ENCODE measurements at regions not wholly inside any gene's neighbourhood (a gene's known extent, or its start where the extent isn't known, plus 50 kb on each side); places are given as distances from the start of the nearest gene placed in this dataset.

DNA sequence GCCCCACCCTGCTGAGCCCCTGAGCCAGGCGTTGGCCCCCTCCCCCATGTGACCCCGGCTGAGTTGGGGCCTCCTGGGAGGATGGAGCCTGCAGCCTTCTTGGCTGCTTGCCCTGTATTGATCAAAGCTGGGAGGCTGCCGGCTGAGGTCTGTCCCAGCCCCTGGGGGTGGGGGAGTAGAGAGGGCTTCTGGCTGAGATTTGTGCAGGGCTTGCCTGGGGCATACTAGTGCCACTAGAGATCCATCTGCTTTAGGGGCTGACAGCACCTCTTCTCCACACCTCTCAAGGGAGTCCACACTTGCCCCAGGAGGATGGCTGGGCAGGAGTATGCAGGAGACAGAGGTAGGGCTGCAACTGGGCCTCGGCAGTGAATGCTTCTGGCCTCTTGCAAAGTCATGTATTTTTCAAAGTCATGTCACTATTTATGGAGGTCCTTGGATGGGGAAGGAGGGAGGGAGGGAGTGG, 53.6 kb upstream of the SSBP3 start:
- TF ChIP-seq, protein P1, sequence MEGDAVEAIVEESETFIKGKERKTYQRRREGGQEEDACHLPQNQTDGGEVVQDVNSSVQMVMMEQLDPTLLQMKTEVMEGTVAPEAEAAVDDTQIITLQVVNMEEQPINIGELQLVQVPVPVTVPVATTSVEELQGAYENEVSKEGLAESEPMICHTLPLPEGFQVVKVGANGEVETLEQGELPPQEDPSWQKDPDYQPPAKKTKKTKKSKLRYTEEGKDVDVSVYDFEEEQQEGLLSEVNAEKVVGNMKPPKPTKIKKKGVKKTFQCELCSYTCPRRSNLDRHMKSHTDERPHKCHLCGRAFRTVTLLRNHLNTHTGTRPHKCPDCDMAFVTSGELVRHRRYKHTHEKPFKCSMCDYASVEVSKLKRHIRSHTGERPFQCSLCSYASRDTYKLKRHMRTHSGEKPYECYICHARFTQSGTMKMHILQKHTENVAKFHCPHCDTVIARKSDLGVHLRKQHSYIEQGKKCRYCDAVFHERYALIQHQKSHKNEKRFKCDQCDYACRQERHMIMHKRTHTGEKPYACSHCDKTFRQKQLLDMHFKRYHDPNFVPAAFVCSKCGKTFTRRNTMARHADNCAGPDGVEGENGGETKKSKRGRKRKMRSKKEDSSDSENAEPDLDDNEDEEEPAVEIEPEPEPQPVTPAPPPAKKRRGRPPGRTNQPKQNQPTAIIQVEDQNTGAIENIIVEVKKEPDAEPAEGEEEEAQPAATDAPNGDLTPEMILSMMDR (IDR thresholded peaks at IDR 0.05; ENCODE audit: low read depth, low read length), result no peak
- no peak overlapping the region for H3K4me3 ChIP-seq (ENCODE audit: low read depth, low read length)
- in situ Hi-C loops (cut with HindIII; ENCODE audit: low sequenced_read_pairs), result no loop called here
- no peak for DNase-seq (ENCODE audit: low read depth, low spot score)

DNA sequence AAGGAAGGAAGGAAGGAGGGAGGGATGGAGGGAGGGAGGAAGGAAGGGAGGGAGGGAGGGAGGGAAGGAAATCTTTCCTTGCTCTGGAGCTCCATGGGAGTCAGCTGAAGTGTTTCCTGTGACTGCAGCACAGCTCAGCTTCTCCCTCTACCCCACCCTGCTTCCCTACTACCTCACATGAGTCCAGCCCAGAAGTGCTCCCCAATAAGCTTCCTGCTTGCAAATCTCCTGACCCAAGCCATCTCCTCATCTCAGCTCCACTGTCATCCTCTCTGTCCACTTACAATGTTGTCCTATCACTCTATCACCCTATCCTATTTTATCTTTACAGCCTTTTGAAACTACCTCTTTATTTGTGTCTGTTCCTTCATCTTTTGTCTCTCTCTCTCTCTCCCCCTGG, 52.9 kb upstream of the SSBP3 start:
- no peak for DNase-seq (ENCODE audit: low read depth, low spot score)
- TF ChIP-seq, protein P1 (IDR thresholded peaks at IDR 0.05; ENCODE audit: low read depth, low read length), result no peak
- H3K4me3 ChIP-seq (ENCODE audit: low read depth, low read length), result no peak overlapping the region

DNA sequence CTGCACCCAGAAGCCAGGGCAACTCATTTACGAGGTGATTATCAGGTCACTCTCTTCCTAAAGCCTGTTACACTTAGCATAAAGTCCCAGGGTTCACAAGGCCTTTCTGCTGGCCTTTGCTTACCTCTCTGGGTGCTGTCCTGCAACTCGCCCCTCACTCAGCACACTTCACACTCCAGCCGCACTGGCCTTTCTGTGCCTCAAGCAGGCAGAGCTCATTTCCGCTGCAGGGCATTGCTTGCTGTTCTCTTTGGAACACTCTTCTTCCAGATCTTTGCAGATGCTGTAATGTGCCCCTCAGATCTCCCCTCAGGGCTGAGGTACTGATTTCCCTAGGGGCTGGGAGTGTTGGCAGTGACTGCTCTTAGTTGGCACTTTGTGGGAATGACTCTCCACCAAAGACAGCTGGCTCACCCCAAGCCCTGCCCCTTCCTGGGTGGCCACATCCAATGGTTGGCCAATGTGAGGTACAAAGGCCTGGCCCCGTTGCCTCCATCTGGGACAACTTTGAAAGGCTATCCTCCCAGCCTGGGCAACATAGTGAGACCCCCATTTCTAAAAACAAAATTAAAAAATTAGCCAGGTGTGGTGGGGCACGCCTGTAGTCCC, 50.8 kb upstream of the SSBP3 start:
- TF ChIP-seq, protein P1 (IDR thresholded peaks at IDR 0.05; ENCODE audit: low read depth, low read length), result no peak
- no peak for DNase-seq (ENCODE audit: low read depth, low spot score)
- H3K4me3 ChIP-seq (ENCODE audit: low read depth, low read length), result no peak overlapping the region
- in situ Hi-C loops (cut with HindIII; ENCODE audit: low sequenced_read_pairs), result no loop called here

More for the DNA sequence above, 52.9 kb upstream of the SSBP3 start:
- in situ Hi-C loops (cut with HindIII; ENCODE audit: low sequenced_read_pairs), result no loop called here

DNA sequence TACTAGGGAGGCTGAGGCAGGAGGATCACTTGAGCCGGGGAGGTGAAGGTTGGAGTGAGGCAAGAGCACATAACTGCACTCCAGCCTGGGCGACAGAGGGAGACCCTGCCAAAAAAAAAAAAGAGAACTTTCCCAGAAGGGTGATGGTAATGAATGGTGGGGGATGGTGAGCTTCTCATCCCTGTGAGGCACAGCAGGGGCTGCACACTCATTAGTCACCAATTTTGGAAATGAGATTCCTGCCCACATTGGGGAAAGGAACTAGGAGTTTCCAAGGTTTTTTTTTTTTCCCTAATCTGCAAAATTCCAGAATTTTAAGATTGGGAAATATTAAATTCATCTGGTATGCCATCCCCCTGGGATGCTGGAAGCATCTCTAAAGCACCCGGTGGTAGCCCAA, 50.2 kb upstream of the SSBP3 start:
- H3K4me3 ChIP-seq (ENCODE audit: low read depth, low read length), result no peak overlapping the region
- TF ChIP-seq, protein P1 (IDR thresholded peaks at IDR 0.05; ENCODE audit: low read depth, low read length), result no peak
- no peak for DNase-seq (ENCODE audit: low read depth, low spot score)
- in situ Hi-C loops (cut with HindIII; ENCODE audit: low sequenced_read_pairs), result no loop called here

All from astrocyte of the spinal cord (primary cell).